ENCODE measurements at regions not wholly inside any gene's neighbourhood (a gene's known extent, or its start where the extent isn't known, plus 50 kb on each side); places are given as distances from the start of the nearest gene placed in this dataset.
A peak's percentile ranks its signal among the peaks of the same experiment; 100 is the strongest.
"Not testable (repeated sequence)": the region's sequence is repeated elsewhere in the genome, so short reads cannot be mapped to it uniquely, and the experiment has no call there.

DNA sequence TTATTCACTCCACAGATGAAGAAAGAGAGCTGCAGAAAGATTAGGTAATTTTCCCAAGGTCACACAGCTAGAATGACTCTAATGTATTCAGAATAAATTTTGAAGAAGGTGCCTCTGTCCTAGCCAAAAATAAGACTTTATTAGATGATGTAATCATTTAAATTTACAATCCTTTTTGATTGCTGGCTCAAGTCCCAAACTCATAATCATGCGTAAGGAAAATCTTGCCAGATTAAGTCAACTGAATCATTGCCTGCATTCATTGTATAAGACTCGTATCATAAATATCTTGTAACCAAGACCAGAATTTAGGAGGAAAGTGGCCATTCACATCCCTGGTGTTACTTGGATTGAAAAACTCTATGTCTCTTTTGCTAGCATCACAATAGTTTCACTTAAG is 53.1 kb upstream of the STK39 start:
- DNase-seq (ENCODE audit: low read depth) = no peak

DNA sequence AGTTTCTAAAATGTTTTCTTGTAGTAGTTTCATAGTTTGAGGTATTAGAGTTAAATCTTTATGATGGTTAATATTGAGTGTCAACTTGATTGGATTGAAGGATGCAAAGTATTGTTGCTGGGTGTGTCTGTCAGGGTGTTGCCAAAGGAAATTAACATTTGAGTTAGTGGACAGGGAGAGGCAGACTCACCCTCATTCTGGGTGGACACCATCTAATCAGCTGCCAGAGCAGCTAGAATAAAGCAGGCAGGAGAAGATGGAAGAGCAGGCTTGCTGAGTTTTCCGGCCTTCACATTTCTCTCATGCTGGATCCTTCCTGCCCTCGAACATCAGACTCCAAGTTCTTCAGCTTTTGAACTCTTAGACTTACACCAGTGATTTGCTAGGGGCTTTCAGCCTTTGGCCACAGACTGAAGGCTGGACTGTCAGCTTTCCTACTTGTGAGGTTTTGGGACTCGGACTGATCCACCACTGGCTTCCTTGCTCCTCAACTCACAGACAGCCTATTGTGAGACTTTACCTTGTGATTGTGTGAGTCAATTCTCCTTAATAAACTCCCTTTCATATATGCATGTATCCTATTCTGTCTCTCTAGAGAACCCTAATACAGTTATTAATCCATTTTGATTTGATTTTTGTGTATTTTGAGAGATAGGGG is 56.8 kb upstream of the STK39 start:
- no peak for DNase-seq (ENCODE audit: low read depth)

DNA sequence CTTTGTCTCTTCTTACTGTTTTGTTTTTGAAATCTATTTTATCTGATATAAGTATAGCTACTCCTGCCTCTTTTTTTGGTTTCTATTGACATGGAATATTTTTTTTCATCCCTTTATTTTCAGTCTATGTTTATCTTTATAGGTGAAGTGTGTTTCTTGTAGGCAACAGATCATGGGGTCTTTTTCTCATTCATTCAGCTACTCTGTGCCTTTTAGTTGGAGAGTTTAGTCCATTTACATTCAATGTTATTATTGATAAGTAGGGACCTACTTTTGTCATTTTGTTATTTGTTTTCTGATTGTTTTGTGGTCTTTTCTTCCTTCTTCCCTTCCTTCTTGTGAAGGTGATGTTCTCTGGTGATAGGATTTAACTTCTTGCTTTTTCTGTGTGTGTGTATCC is 60.0 kb upstream of the STK39 start:
- DNase-seq (ENCODE audit: low read depth) = no peak

DNA sequence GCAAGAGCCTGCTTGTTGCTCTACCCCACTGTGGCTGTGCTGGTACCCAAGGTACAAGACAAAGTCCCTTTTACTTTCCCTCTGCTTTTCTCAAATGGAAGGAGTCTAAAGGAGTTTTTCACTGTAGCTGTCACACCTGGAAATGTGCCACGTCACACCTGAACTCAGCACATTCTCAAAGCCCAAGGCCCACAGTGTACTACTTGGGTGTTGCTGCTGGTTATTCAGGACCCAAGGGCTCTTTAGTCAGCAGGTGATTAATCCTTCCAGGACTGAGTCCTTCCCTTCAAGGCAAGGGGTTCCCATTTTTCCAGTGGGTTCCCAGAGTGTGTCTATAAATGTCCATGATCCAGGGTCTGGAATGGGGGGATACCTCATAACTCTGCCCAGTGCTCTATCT is 63.2 kb upstream of the STK39 start:
- no peak for DNase-seq (ENCODE audit: low read depth)

DNA sequence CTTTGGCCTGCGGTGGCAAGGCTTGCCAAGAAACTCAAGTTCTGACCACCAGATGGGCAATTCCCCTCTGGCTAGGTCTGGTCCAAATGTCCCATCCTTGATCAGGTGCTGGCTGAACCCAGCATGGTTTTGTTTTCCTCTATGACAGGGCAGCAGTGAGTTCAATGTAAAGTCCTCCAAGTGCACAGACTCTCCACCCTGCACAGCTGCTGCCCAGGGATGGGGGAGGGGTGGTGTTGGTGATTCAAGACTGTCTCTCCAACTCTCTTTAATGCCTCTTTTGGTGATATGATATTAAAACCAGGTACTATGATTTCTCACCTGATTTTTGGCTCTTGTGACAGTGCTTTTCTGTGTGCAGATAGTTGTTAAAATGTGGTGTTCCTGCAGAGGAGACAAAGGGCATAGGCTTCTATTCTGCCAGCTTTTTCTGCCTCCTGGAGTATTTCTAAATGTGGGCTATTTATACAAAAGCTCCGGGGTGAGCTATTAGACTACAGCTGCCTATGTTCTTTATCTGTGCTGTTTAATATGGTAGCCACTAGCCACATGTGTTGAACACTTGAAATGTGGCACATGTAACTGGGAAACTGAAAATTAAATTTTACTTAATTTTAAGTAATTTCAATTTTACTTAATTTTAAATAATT is 64.0 kb upstream of the STK39 start:
- no peak for DNase-seq (ENCODE audit: low read depth)

DNA sequence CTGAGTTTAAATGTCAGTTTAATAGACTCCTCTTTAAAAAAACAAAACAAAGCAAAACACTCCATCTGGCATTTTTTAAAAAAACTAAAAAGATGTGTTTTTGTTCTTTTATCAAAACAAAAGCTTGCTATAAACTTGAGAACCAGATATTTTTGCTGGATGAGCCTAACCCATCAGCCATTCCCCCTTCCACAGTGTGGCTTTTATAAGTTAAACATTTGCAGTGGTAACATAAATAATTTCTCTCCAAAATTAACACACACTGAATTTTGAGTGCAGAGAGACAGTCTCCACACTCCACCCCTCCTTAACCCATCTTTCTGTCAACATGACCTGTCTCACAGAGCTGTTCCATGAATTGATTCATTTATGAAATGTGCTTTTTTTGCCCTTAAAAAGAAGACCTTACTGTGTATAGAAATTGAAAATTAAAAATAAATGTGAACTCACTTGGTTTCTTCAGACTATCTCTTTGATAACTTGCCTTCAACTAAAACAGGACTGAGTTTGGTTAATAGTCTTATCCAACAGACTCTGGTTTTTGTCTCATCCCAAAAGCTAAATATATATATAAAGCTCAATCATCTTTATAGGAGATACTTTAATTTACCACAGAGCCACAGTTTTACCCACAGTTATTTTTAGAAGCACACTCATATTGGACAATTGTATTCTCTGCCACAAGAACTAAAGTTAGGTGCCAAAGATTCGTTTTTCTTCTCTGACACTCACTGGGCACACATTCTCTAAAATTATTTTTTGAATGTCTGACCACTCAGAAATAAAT is 64.8 kb upstream of the STK39 start:
- no peak for DNase-seq (ENCODE audit: low read depth)

DNA sequence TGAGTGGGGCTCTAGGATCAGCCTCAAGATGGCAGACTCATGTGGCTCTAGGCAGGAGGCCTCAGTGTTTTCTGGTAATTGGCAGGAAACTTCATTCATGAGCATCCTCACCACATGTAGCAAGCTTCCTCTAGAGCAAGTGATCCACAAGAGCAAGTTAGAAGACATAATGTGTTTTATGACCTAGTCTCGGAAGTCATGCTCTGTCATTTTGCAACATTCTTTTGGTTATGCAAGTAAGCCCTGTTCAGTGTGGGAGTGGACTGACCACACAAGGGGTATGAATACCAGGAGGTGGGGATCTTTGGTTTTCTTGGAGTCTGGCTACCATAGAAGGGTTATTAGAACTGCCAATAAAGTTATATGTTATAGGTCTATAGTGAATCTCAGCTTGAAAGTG is 66.8 kb upstream of the STK39 start:
- DNase-seq (ENCODE audit: low read depth) = no peak

DNA sequence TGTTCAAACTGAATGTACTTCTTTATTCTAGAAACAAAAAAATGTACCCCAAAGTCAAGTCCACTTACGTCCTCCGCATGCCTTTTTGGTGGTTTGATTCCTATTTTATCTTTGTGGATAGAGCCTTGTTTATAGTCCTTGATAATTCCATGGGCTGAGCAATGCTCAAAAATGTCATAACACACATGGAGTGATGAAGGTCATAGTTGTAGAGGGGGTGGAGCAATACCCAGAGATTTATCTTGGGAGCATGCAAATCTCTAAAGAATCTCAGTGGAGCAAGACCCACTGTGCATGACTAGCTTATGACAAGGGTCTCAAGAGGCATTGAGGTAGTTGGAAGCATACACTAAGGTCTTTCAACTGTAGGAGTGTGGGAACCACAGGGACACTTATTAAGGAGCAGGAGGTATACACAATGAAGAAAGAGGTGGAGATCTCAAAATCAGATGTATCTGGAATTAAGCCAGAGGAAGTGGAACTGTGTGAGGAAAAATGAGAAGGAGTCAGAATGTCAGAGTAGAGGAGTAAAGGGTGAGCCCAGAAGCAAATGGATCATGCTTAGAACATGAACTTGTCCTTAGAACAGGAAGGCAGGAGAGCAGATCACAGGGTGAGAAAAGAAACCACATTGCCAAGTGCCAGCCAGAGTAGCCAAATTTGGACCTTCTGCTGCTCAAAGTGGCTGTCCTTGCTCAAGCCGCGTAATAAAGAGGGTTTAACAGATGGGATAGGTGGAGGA is 68.1 kb upstream of the STK39 start:
- DNase-seq (ENCODE audit: low read depth) = no peak

DNA sequence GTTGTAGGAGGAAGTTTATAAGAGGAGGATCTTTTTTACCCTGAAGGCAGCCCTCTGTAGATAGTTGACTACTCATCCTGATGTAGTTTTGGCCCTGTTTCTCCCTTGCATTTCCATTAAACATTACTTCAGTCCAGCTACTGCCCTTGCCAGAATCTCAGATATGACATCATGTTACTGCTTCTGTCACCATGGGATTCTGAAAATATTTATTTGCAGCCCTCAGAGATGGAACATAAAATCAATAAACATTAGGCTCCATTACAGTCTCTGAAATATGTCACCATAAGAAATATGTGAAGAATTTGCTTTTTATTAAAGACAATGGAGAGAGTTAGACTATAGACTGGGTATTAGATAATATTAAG is 68.7 kb upstream of the STK39 start:
- DNase-seq (ENCODE audit: low read depth) = no peak

DNA sequence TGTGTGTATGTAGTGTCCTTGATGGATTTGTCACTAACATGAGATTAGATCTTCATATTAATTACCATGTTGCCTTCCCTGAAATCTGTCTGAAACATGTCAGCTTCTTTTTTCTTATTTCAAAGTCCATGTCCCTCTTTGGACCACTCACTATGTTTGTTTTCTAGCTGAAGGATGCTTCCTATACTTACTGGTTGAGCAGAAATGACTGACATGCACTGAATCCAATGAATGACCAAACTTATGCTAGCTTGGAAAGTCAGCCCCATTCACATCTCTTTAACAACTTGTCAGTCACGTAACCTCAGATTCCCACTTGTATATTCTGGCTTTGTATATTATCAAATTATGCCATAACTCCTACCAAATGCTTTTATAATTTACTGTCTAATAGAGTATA is 69.9 kb upstream of the STK39 start:
- DNase-seq (ENCODE audit: low read depth) = no peak

DNA sequence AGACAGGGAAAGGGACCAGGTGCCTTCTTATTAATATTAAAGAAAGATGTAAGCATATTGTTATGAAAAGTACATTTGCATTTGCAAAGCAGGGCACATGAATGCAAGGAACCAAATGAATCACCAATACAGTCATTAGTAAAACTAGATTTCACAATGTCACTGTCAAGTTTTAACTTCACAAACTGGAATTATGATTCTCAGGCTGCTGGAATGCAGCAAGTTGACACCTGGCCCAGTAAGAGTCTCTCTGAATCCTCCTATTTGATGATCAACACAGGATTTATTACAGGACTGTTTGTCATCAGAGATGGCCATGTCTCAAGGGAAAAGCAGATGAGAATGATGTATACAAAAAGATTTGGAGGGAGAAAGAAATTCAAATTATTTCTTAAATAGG is 72.9 kb upstream of the STK39 start:
- DNase-seq (ENCODE audit: low read depth) = no peak

DNA sequence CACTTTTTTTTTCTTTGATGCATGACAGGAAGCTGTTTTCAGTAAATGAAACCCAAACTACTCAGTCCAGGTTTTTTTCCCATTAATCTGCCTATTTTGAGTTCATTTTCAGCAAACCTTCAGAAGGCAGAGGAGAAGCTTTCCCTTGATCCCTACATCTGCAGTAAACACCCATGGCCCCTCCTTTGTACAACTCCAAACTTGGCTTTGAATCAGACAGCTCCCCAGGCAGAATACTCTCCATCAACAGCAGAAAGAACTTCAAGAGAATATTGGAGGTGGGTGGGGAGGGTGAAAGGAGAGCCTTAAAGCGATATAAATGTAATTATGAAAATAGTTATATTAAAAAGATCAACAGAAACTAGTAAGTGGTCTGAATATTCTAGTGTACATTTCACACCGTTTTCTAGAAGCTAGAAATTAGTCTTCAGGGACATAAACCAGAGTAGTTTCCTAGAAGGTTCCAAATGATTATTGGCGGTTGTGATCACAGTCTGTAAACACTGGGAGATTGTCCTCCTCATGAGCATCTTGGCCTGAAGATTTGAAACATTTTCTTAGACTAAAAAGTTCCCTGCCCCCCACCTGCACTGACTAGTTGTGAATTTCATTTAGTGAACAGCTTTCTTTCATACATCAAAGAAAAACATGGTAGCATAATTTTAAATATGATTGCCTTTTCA is 75.1 kb upstream of the STK39 start:
- DNase-seq (ENCODE audit: low read depth) = no peak

DNA sequence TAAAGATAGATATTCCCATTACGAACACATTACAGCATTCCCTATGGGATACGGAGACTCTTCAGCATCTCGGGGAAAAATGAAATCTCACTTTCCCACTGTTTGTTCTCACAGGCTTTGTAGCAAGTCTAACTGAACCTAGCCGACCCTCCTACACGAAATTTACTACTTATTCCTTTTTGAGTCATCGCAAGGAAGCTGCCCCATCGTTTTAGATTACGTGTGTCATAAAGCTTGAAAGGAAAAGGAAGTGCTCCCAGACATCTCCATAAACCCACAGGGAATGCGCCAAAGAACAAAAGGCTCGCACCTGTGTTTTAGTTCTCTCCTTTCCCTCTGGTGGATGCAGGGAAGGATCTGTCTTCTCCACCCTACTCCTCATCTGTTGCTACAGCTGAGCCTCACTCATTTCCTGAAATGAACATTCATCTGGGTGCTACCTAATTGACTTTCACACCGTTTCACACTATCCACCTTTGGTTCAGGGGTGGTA is 76.2 kb upstream of the STK39 start:
- DNase-seq (ENCODE audit: low read depth) = no peak

DNA sequence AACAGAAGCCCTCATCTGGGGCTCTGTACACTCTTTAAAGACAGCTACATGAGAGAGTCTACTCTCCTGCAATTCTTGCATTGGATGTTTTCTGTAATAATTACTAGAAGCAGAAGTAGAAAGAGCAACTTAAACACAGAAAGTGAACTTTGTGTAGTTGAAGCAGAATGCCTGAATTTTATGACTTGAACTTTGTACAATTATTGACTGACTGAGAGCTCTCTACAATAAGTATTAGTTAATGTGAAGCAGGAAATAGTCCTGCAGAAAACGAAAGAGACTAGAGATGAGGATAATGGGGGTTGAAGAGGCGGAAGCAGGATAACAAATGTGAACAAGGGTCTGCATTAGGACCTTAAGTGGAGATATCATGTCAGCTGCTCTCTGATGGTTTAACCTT is 79.2 kb upstream of the STK39 start:
- no peak for DNase-seq (ENCODE audit: low read depth)

DNA sequence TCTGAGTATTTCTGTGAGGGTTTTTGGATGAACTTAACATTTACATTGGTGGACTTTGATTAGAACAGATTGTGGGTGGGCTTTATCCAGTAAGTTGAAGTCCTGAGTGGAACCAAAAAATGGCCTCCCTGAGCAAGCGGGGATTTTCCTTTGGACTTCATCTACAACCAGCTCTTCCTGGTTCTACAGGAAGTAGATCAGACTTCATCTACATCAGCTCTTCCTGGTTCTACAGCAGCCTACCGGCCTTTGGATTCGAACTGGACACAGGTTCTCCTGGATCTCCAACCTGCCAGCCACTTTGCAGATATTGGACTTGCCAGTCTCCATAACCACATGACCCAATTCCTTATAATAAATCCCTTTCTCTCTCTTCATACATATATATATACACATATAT is 79.9 kb upstream of the STK39 start:
- no peak for DNase-seq (ENCODE audit: low read depth)

DNA sequence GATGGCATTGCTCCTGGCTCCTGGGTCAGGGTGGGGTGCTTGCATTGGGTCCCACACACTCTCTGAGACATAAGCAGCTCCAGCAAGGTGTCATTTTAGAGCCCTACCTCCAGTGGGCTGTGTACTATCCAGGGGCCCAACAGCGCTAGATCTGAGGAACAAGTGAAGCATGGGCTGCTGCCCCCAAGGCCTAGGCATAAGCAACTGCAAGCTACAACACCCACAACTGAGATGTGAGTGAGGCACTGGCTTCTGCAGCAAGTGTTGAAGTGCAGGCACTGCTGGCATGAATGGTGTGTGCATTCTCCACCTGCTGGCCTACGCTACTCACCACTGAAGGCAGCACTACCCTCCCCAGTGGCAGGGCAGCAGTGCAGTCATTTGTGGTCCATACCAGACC is 81.0 kb upstream of the STK39 start:
- no peak for DNase-seq (ENCODE audit: low read depth)

DNA sequence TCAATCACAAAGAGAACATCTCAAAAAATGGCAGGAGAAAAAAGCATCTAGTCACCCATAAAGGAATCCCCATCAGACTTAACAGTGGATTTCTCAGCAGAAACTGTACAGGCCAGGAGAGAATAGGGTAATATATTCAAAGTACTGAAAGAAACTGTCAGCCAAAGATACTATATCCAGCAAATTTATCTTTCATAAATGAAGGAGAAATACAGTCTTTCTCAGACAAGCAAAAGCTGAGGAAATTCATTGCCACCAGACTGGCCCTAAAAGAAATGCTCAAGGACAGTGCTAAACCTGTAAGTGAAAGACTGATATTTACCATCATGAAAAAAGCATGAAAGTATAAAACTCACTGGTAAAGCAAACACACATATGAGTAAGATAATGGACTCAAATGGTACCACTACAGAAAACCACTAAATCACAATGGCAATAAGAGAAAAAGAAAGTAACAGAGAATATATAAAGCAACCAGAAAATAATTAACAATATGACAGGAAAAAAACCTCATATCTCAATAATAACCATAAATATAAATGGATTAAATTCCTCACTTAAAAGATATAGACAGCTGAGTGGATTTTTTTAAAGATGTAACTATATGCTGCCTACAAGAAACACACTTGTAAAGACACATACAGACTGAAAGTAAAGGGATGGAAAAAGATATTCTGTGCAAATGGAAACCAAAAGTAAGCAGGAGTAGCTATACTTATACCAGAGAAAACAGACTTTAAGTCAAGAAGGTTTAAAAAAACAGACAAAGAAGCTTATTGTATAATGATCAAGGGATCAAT is 83.4 kb upstream of the STK39 start:
- no peak for DNase-seq (ENCODE audit: low read depth)

DNA sequence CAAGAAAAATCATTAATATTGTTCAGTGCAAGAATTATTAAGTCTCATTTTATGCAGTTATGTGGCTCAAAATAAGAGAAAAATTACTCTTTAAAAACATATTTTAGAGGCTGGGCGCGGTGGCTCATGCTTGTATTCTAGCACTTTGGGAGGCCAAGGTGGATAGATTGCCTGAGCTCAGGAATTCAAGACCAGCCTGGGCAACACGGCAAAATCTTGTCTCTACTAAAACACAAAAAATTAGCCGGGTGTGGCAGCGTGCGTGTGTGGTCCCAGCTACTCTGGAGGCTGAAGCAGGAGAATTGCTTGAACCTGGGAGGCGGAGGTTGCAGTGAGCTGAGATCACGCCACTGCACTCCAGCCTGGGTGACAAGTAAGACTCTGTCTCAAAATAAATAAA is 87.9 kb upstream of the STK39 start:
- DNase-seq (ENCODE audit: low read depth) = not testable (repeated sequence)

DNA sequence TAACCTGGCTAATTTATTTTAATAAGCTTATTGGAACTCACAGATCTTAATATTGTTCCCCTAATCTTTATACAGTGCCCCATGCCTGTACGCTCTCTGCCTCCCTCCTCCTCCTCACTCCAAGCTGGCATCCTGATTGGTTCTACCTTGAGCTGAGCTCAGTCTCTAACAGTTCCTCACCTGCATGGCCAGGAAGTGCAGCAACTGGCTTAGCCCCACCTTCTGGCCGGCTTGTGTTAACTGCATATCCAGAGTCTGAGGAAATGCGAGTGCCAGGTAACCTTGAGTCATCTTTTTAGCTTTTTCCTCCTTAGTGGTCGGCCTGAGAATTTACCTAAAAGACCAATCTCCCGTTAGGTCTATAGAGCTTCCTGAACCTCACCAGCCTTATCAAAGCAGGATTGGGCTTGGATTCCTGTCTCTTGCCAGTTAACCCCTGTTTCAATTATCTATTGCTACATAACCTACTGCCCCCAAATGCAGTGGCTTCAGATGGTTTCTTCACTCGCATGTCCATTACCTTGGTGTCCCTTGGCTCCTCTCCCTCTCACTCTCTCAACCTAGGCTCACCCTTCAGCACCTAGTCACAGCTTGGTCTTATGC is 89.5 kb upstream of the STK39 start:
- DNase-seq (ENCODE audit: low read depth) = peak; percentile 30

DNA sequence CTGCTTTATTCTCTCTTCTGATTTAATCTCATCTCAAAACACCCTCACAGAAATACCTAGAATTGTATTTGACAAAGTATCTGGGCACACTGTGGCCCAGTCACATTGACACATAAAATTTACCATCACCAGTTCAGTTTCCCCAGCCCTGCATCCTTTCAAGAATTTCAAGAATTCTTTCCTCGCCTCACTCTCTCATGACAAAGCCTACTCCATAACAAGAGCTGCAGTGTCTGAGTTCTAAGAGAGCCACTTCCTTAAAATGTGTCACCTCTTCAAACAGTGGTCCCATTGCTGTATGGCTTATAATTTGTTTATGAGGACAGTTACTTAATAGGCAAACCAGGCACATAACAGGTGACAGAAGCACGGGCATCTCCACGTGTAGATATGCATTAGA is 90.9 kb upstream of the STK39 start:
- DNase-seq (ENCODE audit: low read depth) = no peak
